ENCODE measurements at regions not wholly inside any gene's neighbourhood (a gene's known extent, or its start where the extent isn't known, plus 50 kb on each side); places are given as distances from the start of the nearest gene placed in this dataset.

- TF ChIP-seq CTCF (IDR thresholded peaks at IDR 0.05; ENCODE audit: low read depth, low read length), result no peak
- TF ChIP-seq POLR2A (IDR thresholded peaks at IDR 0.05; ENCODE audit: extremely low read depth, insufficient read length), result no peak
- TF ChIP-seq MYC (IDR thresholded peaks at IDR 0.05; ENCODE audit: low read depth, low read length), result no peak
- TF ChIP-seq MAX (IDR thresholded peaks at IDR 0.05; ENCODE audit: low read depth, low read length), result peak; percentile 56
These were observed 53.9 kb upstream of the ACVR1 start for GRCh38 chr2:157929871-157930667.

Measured in NB4 (cell line).